ENCODE measurements at regions not wholly inside any gene's neighbourhood (a gene's known extent, or its start where the extent isn't known, plus 50 kb on each side); places are given as distances from the start of the nearest gene placed in this dataset.
"Not testable (repeated sequence)": the region's sequence is repeated elsewhere in the genome, so short reads cannot be mapped to it uniquely, and the experiment has no call there.

GRCh38 chrX:1053600-1053999 lies 158.8 kb downstream of the CRLF2 start:
- not testable (repeated sequence) for DNase-seq

- DNase-seq = no peak
These were observed 159.4 kb downstream of the CRLF2 start for GRCh38 chrX:1053072-1053471.

DNA sequence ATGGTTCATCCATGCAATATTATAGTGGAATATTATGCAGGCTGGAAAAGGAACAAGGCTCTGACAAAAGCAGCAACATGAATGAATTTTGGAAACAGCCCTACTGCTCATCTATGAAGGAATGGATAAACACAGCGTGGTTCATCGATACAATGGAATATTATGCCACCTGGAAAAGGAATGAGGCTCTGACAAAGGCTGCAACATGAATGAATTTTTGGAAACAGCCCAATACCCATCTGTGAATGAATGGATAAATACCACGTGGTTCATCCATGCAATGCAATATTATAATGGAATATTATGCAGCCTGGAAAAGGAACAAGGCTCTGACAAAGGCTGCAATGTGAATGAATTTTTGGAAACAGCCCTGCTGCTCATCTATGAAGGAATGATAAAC lies 160.4 kb downstream of the CRLF2 start:
- no peak for DNase-seq

GRCh38 chrX:1051421-1051820 lies 161.0 kb downstream of the CRLF2 start:
- DNase-seq = no peak

- no peak for DNase-seq
These were observed 166.7 kb downstream of the CRLF2 start for GRCh38 chrX:1045680-1046314.

- no peak for DNase-seq
These were observed 171.4 kb downstream of the CRLF2 start for GRCh38 chrX:1041091-1041490.

DNA sequence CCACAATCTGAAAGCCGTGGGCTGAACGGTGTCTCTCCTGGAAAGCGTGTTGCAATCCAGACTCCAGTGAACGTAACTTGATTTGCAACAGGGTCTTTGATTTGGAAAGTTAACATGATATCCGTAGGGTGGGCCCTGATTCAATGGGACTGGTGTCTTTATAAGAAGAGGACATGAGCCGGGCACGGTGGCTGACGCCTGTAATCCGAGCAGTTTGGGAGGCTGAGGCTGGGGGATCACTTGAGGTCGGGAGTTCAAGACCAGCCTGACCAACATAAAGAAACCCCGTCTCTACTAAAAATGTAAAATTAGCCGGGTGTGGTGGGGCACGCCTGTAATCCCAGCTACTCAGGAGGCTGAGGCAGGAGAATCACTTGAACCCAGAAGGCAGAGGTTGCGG lies 176.5 kb downstream of the CRLF2 start:
- DNase-seq = not testable (repeated sequence)

- DNase-seq = no peak
These were observed 177.2 kb downstream of the CRLF2 start for GRCh38 chrX:1035206-1035605.

- no peak for DNase-seq
These were observed 177.7 kb downstream of the CRLF2 start for GRCh38 chrX:1034717-1035116.

DNA sequence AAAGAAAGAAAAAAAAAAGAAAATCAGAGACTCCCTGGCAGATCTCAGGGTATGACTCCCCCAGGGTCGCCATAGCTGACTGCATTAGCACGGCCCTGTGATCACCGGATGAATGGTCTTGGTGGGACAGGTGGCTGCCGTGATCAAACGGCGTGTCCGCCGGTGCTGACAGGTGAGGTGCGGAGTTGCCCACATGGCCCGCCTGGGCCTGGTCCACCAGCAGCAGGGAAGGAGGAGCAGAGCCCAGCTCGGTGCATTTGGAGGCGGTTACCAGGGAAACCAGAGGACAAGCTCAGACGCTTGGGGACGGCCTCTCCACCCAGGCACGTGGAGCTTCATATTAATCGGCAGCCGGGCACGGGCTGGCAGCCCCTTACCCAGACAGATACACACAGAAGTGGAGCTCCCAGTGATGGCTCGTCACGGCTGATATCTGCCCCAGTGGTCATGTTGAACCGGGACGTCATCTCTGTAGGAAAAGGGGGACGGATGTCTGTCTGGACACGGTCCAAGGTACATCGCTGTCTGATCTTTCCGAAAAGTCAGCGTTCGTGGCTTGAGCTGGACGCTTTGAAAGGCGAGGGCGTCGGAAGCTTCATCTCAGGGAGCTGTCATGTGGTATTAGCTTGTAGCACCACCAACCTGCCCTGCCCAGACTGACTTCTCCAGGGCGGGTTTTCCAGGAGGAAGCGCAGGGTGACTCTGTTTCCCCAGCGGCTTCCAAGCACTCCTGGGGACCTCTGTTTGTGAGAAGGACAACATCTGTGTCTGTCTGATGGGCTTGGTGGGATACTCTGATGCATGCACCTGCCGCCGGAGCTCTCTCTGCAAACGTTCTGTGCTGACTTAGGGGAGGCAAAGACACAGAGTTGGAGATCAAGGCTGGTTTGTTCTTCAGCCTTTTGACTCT lies 180.7 kb downstream of the CRLF2 start:
- DNase-seq = no peak

DNA sequence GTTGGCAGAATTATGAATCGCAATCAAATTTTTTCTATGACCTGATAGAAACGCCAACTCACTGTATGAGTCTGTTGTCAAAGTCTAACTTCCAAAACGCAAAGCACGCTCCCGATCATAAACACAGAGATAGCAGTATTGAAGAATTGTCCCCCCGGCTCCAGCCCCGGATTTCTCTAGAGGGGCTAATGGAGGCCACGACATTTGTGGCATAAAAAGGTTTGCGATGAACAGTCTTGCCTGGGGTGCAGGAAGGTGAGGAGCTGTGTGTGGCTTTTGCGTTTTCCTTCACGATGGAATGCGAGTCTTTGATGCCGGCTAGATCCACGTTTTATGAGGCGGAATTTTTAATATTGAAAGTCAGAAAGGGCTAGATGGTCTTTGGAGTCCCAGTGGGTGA lies 183.0 kb downstream of the CRLF2 start:
- no peak for DNase-seq

DNA sequence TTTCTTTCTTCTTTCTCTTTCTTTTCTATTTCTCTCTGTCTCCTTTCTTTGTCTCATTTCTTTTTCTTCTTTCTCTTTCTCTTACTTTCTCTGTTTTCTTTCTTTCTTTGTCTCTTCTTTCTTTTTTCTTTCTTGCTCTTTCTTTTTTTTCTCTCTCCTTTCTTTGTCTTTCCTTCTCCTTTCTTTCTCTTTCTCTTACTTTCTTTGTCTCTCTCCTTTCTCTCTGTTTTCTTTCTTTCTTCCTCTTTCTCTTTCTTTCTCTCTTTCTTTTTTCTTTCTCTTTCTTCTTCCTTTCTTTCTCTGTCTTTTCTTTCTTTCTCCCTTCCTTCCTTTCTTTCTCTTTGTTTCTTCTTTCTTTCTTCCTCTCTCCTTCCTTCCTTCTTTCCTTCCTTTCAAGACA lies 184.8 kb downstream of the CRLF2 start:
- DNase-seq = no peak

DNA sequence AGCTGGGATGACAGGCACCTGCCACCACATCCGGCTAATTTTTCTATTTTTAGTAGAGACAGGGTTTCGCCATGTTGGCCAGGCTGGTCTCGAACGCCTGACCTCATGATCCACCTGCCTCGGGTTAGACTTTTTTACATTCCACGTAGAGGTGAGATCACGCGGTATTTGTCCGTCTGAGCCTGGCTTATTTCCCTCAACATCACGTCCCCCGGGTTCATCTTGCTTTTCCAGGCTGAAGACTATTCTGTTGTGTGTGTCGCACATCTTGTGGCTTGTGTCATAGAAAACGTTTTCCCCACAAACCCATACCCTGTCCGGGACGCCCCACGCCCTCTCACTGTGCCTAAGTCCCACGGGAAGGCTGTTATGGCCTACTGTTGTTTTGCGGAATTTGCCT lies 185.3 kb downstream of the CRLF2 start:
- DNase-seq = no peak

GRCh38 chrX:1026263-1027015 lies 186.0 kb downstream of the CRLF2 start:
- DNase-seq = no peak

GRCh38 chrX:1025413-1025812 lies 187.0 kb downstream of the CRLF2 start:
- DNase-seq = no peak

DNA sequence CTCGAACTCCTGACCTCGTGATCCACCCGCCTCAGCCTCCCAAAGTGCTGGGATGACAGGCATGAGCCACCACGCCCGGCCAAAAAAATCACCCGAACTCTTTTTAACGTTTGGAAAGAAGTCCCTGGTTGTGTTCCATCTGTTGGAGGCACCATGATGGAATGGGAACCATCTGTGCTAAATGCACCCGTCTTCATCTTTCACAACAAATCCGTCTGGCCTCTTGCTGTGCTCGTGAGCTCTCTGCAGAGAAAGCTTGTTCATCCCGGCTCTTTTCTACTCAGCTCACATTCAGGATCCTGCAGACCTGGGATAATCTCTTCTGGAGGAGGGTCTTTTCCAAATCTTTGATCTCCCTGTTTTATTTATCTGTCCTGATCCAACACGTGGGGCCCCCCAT lies 188.8 kb downstream of the CRLF2 start:
- DNase-seq = no peak

DNA sequence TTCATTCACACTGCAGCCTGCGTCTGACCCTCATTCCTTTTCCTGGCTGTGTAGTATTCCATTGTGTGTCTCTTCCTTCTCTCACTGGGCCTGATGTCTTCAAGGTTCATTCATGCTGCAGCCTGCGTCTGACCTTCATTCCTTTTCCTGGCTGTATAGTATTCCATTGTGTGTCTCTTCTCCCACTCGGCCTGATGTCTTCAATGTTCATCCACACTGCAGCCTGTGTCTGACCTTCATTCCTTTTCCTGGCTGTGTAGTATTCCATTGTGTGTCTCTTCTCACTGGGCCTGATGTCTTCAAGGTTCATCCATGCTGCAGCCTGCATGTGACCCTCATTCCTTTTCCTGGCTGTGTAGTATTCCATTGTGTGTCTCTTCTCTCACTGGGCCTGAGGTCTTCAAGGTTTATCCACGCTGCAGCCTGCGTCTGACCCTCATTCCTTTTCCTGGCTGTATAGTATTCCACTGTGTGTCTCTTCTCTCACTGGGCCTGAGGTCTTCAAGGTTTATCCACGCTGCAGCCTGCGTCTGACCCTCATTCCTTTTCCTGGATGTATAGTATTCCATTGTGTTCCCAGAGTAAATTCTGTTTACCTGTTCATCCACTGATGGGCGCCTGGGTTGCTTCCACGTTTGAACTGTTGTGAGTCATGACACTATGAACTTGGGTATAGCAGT lies 191.0 kb downstream of the CRLF2 start:
- not testable (repeated sequence) for DNase-seq

DNA sequence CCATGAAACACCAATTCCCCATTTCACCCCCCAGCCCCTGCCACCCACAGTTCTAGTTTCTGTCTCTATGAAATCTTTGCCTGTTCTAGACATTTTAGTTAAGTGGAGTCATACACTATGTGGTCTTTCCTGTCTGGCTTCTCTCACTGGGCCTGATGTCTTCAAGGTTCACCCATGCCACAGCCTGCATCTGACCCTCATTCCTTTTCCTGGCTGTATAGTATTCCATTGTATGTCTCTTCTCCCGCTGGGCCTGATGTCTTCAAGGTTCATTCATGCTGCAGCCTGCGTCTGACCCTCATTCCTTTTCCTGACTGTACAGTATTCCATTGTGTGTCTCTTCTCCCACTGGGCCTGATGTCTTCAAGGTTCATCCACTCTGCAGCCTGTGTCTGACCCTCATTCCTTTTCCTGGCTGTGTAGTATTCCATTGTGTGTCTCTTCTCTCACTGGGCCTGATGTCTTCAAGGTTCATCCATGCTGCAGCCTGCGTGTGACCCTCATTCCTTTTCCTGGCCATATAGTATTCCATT lies 191.7 kb downstream of the CRLF2 start:
- no peak for DNase-seq

- not testable (repeated sequence) for DNase-seq
These were observed 195.5 kb downstream of the CRLF2 start for GRCh38 chrX:1016926-1017325.

- DNase-seq = not testable (repeated sequence)
These were observed 196.2 kb downstream of the CRLF2 start for GRCh38 chrX:1016281-1016680.

DNA sequence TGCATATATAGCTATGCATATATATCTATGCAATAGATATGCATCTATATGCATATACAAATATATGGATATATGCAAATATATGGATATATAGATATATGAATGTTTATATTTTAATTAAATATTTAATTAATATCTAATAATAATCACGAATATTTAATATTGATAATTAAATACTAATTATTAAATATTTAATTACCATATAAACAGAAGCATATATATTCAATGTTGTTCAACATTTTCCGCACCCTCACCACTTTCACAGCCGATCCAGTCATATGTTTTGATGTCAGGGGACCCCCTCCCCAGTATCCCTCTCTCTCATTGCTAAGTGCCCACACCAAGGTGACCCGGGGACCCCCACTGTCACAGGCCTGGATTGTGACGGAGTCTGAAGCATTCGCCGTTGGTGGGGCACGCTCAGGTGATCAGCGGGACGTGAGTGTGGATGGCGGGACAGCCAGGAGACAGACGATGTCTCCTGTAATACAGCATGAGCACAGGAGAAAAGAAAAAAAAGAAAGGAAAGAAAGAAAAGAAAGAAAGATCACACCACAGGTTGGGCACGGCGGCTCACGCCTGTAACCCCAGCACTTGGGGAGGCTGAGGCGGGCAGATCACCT lies 199.7 kb downstream of the CRLF2 start:
- DNase-seq = no peak

DNA sequence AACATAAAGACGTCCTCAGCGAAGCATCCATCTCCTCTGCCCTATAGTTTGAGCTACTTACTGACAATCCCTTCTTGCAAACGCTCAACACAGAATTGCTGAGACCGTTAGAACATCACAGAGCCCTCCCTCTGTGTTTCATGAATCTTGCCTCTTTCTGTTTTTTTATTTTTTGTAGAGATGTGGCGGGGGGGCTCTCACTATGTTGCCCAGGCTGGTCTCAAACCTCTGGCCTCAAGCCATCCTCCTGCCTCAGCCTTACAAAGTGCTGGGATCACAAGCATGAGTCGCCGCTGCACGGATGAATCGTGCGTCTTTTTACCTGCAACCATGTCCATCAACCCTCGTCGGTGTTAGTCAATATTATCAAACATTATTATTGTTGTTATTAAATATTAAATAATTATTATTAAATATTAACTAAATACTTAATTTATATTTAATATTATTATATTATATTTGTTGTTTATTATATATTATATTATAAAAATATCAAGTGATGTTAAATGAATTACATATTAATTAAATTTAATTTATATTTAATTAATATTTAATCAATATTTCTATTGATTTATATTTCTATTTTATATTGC lies 200.7 kb downstream of the CRLF2 start:
- DNase-seq = no peak
